Fibroblast of lung (primary cell): ENCODE measurements at regions not wholly inside any gene's neighbourhood (a gene's known extent, or its start where the extent isn't known, plus 50 kb on each side); places are given as distances from the start of the nearest gene placed in this dataset.

ENCODE experiments used
- DNase-seq, 2 donors: peaks; one replicate each; pipeline versions ENCODE4 v3.0.0 to v3.0.0-alpha.2; 2010; ENCODE audit warnings: low read depth in 2 of 2
- H2AFZ ChIP-seq: 2 replicates; pipeline ENCODE4 v1.5.1; 2012; ENCODE audit warnings: low read length, control low read depth, inconsistent platforms
- H3K27ac ChIP-seq: 2 replicates; pipeline ENCODE4 v1.5.1; 2011; ENCODE audit warnings: low read length, control low read depth; ENCODE audit not compliant: insufficient read depth
- H3K27me3 ChIP-seq: 2 replicates; pipeline ENCODE4 v1.5.1; 2011; ENCODE audit warnings: mild to moderate bottlenecking, low read length; ENCODE audit not compliant: control insufficient read depth, insufficient read depth
- H3K36me3 ChIP-seq: 2 replicates; pipeline ENCODE4 v1.5.1; 2011; ENCODE audit warnings: low read length; ENCODE audit not compliant: control insufficient read depth, insufficient read depth
- H3K4me1 ChIP-seq: 2 replicates; pipeline ENCODE4 v1.5.1; 2011; ENCODE audit warnings: low read length; ENCODE audit not compliant: control insufficient read depth, insufficient read depth; ENCODE audit errors: extremely low read depth
- H3K4me2 ChIP-seq: 2 replicates; pipeline ENCODE4 v1.5.1; 2011; ENCODE audit warnings: low read length, control low read depth; ENCODE audit not compliant: insufficient read depth; ENCODE audit errors: extremely low read depth
- H3K4me3 ChIP-seq, 4 experiments: fragments of 200-600 bp in 1 of 4; sonication (generic) in 1 of 4; replicated peaks in 1 of 4; 2 replicates each; pipeline ENCODE4 v1.5.1; 2011 to 2016; ENCODE audit warnings: low read length in 4 of 4, low read depth in 3 of 4, mild to moderate bottlenecking in 3 of 4, control low read depth in 2 of 4, inconsistent platforms in 1 of 4, mixed read lengths in 1 of 4; ENCODE audit not compliant: insufficient read depth in 1 of 4; ENCODE audit errors: control extremely low read depth in 1 of 4
- H3K79me2 ChIP-seq: 2 replicates; pipeline ENCODE4 v1.5.1; 2012; ENCODE audit warnings: mild to moderate bottlenecking, low read length, inconsistent platforms; ENCODE audit not compliant: control insufficient read depth, insufficient read depth
- H3K9ac ChIP-seq: 2 replicates; pipeline ENCODE4 v1.5.1; 2011; ENCODE audit warnings: mild to moderate bottlenecking, low read length, control low read depth; ENCODE audit not compliant: insufficient read depth
- H3K9me3 ChIP-seq: 2 replicates; pipeline ENCODE4 v1.5.1; 2012; ENCODE audit warnings: low read depth, low read length; ENCODE audit not compliant: control insufficient read depth, insufficient read depth
- H4K20me1 ChIP-seq: 2 replicates; pipeline ENCODE4 v1.5.1; 2011; ENCODE audit warnings: low read length; ENCODE audit not compliant: control insufficient read depth, insufficient read depth; ENCODE audit errors: extremely low read depth
- CTCF ChIP-seq, 2 donors: IDR thresholded peaks in 1 of 2; conservative IDR thresholded peaks in 1 of 2; 1 replicate in 1 of 2; 2 replicates in 1 of 2; pipeline ENCODE4 v1.5.1; 2011 to 2012; ENCODE audit warnings: low read length in 2 of 2, control low read depth in 1 of 2, inconsistent platforms in 1 of 2, low read depth in 1 of 2, mild to moderate bottlenecking in 1 of 2
- EZH2 ChIP-seq: IDR thresholded peaks from 2 replicates; pipeline ENCODE4 v1.5.1; 2012; ENCODE audit warnings: low read length, control low read depth, mild to moderate bottlenecking; ENCODE audit errors: missing control alignments

GRCh38 chr4:15343000-15343399 lies 84.8 kb upstream of the C1QTNF7 start:
- Histone ChIP-seq H3K4me1 (peaks cover 14% of the 10 kb centered on the region), H3K27me3 (peaks cover 4% of the 10 kb centered on the region), H4K20me1 (no peaks in the 10 kb centered on the region), H2AFZ (no peak overlapping the region), H3K9ac (no peak overlapping the region), H3K9me3 (no peaks in the 10 kb centered on the region), H3K27ac (no peak overlapping the region), H3K4me3 (no peak overlapping the region), H3K36me3 (no peaks in the 10 kb centered on the region), H3K4me2 (no peak overlapping the region), H3K79me2 (no peaks in the 10 kb centered on the region)
- no peak for DNase-seq
- no peak for TF ChIP-seq CTCF (conservative IDR thresholded peaks at IDR 0.05 in 1 of 2, IDR thresholded peaks at IDR 0.05 in 1 of 2; ENCODE audit: low read depth in 1 of 2, low read length in 2 of 2)

- H3K4me3 ChIP-seq, result no peak overlapping the region
- peaks cover 14% of the 10 kb centered on the region for H3K4me1 ChIP-seq
- peak in 1 of 2 donors; percentile 23 for DNase-seq
- no peaks in the 10 kb centered on the region for H3K9me3 ChIP-seq
- H3K36me3 ChIP-seq, result no peaks in the 10 kb centered on the region
- H4K20me1 ChIP-seq, result no peaks in the 10 kb centered on the region
- no peak overlapping the region for H2AFZ ChIP-seq
- peak overlapping the region; percentile 57 for H3K4me2 ChIP-seq
- peaks cover 4% of the 10 kb centered on the region for H3K27me3 ChIP-seq
- H3K9ac ChIP-seq, result no peak overlapping the region
- H3K79me2 ChIP-seq, result no peaks in the 10 kb centered on the region
- TF ChIP-seq CTCF (conservative IDR thresholded peaks at IDR 0.05 in 1 of 2, IDR thresholded peaks at IDR 0.05 in 1 of 2; ENCODE audit: low read depth in 1 of 2, low read length in 2 of 2), result no peak
- TF ChIP-seq EZH2, result no peak
- no peak overlapping the region for H3K27ac ChIP-seq
Measured at GRCh38 chr4:15343581-15343980, 84.3 kb upstream of the C1QTNF7 start.

DNA sequence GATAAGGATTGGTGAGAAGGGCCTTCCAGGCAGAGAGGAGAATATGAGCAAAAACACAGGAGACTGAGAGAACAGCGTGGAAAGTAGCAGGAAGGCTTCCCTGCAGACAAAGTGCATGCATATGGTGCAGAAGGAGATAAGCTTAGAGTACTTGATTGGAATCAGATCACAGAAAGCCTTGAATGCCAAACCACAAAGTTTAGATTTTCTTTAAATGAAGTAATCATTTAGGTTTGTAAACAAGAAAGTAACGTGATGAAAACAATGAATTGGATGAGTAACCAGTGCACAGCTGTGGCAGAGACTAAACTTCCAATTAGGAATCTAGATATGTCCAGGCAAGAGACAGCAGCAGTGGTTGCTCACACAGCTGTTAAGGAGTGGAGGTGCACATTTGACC lies 83.8 kb upstream of the C1QTNF7 start:
- peaks cover 14% of the 10 kb centered on the region for H3K4me1 ChIP-seq
- H3K79me2 ChIP-seq, result no peaks in the 10 kb centered on the region
- H3K27me3 ChIP-seq, result peaks cover 4% of the 10 kb centered on the region
- TF ChIP-seq CTCF (conservative IDR thresholded peaks at IDR 0.05 in 1 of 2, IDR thresholded peaks at IDR 0.05 in 1 of 2; ENCODE audit: low read depth in 1 of 2, low read length in 2 of 2), result no peak
- no peak for TF ChIP-seq EZH2
- no peak overlapping the region for H2AFZ ChIP-seq
- no peak overlapping the region for H3K9ac ChIP-seq
- no peaks in the 10 kb centered on the region for H4K20me1 ChIP-seq
- no peaks in the 10 kb centered on the region for H3K36me3 ChIP-seq
- no peak overlapping the region for H3K27ac ChIP-seq
- DNase-seq, result peak; percentile 73 to 94
- no peak overlapping the region for H3K4me3 ChIP-seq
- H3K9me3 ChIP-seq, result no peaks in the 10 kb centered on the region
- H3K4me2 ChIP-seq, result peak overlapping the region; percentile 57
